GM12874 (cell line): ENCODE measurements at regions not wholly inside any gene's neighbourhood (a gene's known extent, or its start where the extent isn't known, plus 50 kb on each side); places are given as distances from the start of the nearest gene placed in this dataset.

Experiments
- CTCF ChIP-seq: IDR thresholded peaks from 2 replicates; pipeline ENCODE4 v1.5.1; 2011; ENCODE audit warnings: low read depth, mild to moderate bottlenecking, control low read depth, low read length, moderate library complexity; ENCODE audit not compliant: insufficient read depth

- no peak for TF ChIP-seq CTCF
Observed at GRCh38 chr3:31004025-31004678, 109.7 kb upstream of the GADL1 start.

GRCh38 chr3:31008994-31009393, 114.5 kb upstream of the GADL1 start:
- TF ChIP-seq CTCF, result no peak

- TF ChIP-seq CTCF, result no peak
Observed at GRCh38 chr3:31009881-31010280, 115.4 kb upstream of the GADL1 start.

- no peak for TF ChIP-seq CTCF
Observed at GRCh38 chr3:31010491-31010890, 116.0 kb upstream of the GADL1 start.

- no peak for TF ChIP-seq CTCF
Observed at GRCh38 chr3:31011380-31011779, 116.9 kb upstream of the GADL1 start.

- no peak for TF ChIP-seq CTCF
Observed at GRCh38 chr3:31013090-31013489, 118.6 kb upstream of the GADL1 start.

- TF ChIP-seq CTCF, result no peak
Observed at GRCh38 chr3:31013843-31014242, 119.4 kb upstream of the GADL1 start.
